ENCODE measurements at regions not wholly inside any gene's neighbourhood (a gene's known extent, or its start where the extent isn't known, plus 50 kb on each side); places are given as distances from the start of the nearest gene placed in this dataset.
"Not testable (repeated sequence)": the region's sequence is repeated elsewhere in the genome, so short reads cannot be mapped to it uniquely, and the experiment has no call there.

GRCh38 chr10:64044098-64044497 lies 522.9 kb downstream of the REEP3 start (continued):
- TF ChIP-seq, protein P1, sequence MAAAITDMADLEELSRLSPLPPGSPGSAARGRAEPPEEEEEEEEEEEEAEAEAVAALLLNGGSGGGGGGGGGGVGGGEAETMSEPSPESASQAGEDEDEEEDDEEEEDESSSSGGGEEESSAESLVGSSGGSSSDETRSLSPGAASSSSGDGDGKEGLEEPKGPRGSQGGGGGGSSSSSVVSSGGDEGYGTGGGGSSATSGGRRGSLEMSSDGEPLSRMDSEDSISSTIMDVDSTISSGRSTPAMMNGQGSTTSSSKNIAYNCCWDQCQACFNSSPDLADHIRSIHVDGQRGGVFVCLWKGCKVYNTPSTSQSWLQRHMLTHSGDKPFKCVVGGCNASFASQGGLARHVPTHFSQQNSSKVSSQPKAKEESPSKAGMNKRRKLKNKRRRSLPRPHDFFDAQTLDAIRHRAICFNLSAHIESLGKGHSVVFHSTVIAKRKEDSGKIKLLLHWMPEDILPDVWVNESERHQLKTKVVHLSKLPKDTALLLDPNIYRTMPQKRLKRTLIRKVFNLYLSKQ (tag by site-specific recombination; IDR thresholded peaks at IDR 0.05; ENCODE audit: borderline replicate concordance) = no peak
- no peak for TF ChIP-seq MZF1 (tag by site-specific recombination; IDR thresholded peaks at IDR 0.05; ENCODE audit: borderline replicate concordance)
- TF ChIP-seq ZNF404 (tag by site-specific recombination; IDR thresholded peaks at IDR 0.05) = no peak
- no peak for TF ChIP-seq ZNF391 (tag by site-specific recombination; IDR thresholded peaks at IDR 0.05; ENCODE audit: borderline replicate concordance, low read depth)
- TF ChIP-seq ZNF133 (tag by site-specific recombination; IDR thresholded peaks at IDR 0.05) = no peak
- no peak for TF ChIP-seq WT1 (tag by site-specific recombination; IDR thresholded peaks at IDR 0.05)
- no peak for TF ChIP-seq ZNF202 (tag by site-specific recombination; IDR thresholded peaks at IDR 0.05; ENCODE audit: borderline replicate concordance)
- TF ChIP-seq SP7 (tag by site-specific recombination; IDR thresholded peaks at IDR 0.05) = no peak
- TF ChIP-seq ZNF416 (tag by site-specific recombination; IDR thresholded peaks at IDR 0.05) = no peak
- no peak for TF ChIP-seq MYNN (tag by site-specific recombination; IDR thresholded peaks at IDR 0.05; ENCODE audit: borderline replicate concordance)
- TF ChIP-seq ZNF394 (tag by site-specific recombination; IDR thresholded peaks at IDR 0.05; ENCODE audit: borderline replicate concordance) = no peak
- TF ChIP-seq PRDM1 (tag by site-specific recombination; IDR thresholded peaks at IDR 0.05) = no peak
- TF ChIP-seq ZNF513 (tag by site-specific recombination; IDR thresholded peaks at IDR 0.05) = no peak

DNA sequence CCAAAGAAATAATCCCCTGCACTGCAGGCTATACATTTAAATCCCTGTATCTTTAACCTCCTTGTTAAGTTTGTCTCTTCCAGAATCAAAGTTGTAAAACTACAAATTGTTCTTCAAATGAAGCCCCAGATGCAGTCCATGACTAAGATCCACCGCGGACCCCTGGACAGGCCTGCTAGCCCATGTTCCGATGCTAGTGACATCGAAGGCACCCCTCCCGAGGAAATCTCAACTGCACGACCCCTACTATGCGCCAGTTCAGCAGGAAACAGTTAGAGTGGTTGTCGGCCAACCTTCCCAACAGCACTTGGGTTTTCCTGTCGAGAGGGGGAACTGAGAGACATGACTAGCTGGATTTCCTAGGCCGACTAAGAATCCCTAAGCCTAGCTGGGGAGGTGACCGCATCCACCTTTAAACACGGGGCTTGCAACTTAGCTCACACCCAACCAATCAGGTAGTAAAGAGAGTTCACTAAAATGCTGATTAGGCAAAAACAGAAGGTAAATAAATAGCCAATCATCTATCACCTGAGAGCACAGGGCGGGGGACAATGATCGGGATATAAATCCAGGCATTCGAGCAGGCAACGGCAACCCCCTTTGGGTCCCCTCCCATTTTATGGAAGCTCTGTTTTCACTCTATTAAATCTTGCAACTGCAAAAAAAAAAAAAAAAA lies 523.9 kb downstream of the REEP3 start:
- H3K4me3 ChIP-seq (ENCODE audit: low read depth, low read length); H3K27ac ChIP-seq (ENCODE audit: extremely low read depth, low read depth, low read length); H3K4me1 ChIP-seq (ENCODE audit: control insufficient read depth, insufficient read depth, low read length); H3K36me3 ChIP-seq (ENCODE audit: control insufficient read depth in 2 of 2, insufficient read depth in 1 of 2, low read length in 2 of 2); H3K9me3 ChIP-seq (ENCODE audit: control insufficient read depth, insufficient read depth, low read depth, low read length); POLR2A ChIA-PET: not testable (repeated sequence)
- CTCF ChIA-PET = interaction anchor here (1.6 kb wide), 1 partner anchor 68 kb away, joined by 8 read pairs; no protein-coding TSS in a partner anchor

- Histone ChIP-seq H3K4me3 (ENCODE audit: low read depth, low read length) (no peak overlapping the region), H3K4me1 (ENCODE audit: control insufficient read depth, insufficient read depth, low read length) (no peaks in the 10 kb centered on the region), H3K27ac (ENCODE audit: extremely low read depth, low read depth, low read length) (no peak overlapping the region), H3K36me3 (ENCODE audit: control insufficient read depth in 2 of 2, insufficient read depth in 1 of 2, low read length in 2 of 2) (no peaks in the 10 kb centered on the region), H3K9me3 (ENCODE audit: control insufficient read depth, insufficient read depth, low read depth, low read length) (no peaks in the 10 kb centered on the region)
- POLR2A ChIA-PET = no interaction called here
- CTCF ChIA-PET = interaction anchor here (1.3 kb wide), 1 partner anchor 12 kb away, joined by 5 read pairs; no protein-coding TSS in a partner anchor
- no peak for TF ChIP-seq ZNF175 (tag by site-specific recombination; IDR thresholded peaks at IDR 0.05)
- no peak for TF ChIP-seq ZNF138 (tag by site-specific recombination; IDR thresholded peaks at IDR 0.05; ENCODE audit: borderline replicate concordance)
- TF ChIP-seq MEIS1 (CRISPR knock-in tag; IDR thresholded peaks at IDR 0.05; ENCODE audit: borderline replicate concordance) = no peak
- TF ChIP-seq ZNF561 (tag by site-specific recombination; IDR thresholded peaks at IDR 0.05; ENCODE audit: borderline replicate concordance) = no peak
- TF ChIP-seq ZNF449 (tag by site-specific recombination; IDR thresholded peaks at IDR 0.05) = no peak
- TF ChIP-seq FEZF1 (tag by site-specific recombination; IDR thresholded peaks at IDR 0.05) = no peak
- no peak for TF ChIP-seq SP2 (tag by site-specific recombination; IDR thresholded peaks at IDR 0.05)
- TF ChIP-seq ZNF777 (tag by site-specific recombination; IDR thresholded peaks at IDR 0.05; ENCODE audit: borderline replicate concordance) = no peak
- no peak for TF ChIP-seq ZNF501 (tag by site-specific recombination; IDR thresholded peaks at IDR 0.05)
- no peak for TF ChIP-seq GLI2 (tag by site-specific recombination; IDR thresholded peaks at IDR 0.05; ENCODE audit: borderline replicate concordance, low read depth)
- no peak for TF ChIP-seq ZNF302 (tag by site-specific recombination; IDR thresholded peaks at IDR 0.05; ENCODE audit: low read depth)
- no peak for TF ChIP-seq GFI1B (tag by site-specific recombination; IDR thresholded peaks at IDR 0.05)
Measured at GRCh38 chr10:64054392-64054791, 533.2 kb downstream of the REEP3 start.
